ENCODE measurements at regions not wholly inside any gene's neighbourhood (a gene's known extent, or its start where the extent isn't known, plus 50 kb on each side); places are given as distances from the start of the nearest gene placed in this dataset.

GRCh38 chr2:7830616-7831015, 851.2 kb upstream of the ID2 start:
- H2AFZ ChIP-seq (ENCODE audit: low read depth, low read length): no peak overlapping the region
- H3K27ac ChIP-seq (ENCODE audit: low read length): no peak overlapping the region
- no peaks in the 10 kb centered on the region for H3K27me3 ChIP-seq (ENCODE audit: insufficient read depth, low read depth, low read length)
- no peaks in the 10 kb centered on the region for H3K79me2 ChIP-seq (replicated peaks; ENCODE audit: insufficient read depth, low read length)
- no peaks in the 10 kb centered on the region for H3F3A ChIP-seq (ENCODE audit: insufficient read depth, low read length, poor library complexity, severe bottlenecking)
- H3K36me3 ChIP-seq (ENCODE audit: insufficient read depth, low read length): no peaks in the 10 kb centered on the region
- no peak overlapping the region for H3K4me2 ChIP-seq (ENCODE audit: low read length)
- no peak overlapping the region for H3K4me3 ChIP-seq (ENCODE audit: low read length)
- H3K9me3 ChIP-seq (ENCODE audit: low read length): no peaks in the 10 kb centered on the region
- no peaks in the 10 kb centered on the region for H3K9me2 ChIP-seq (ENCODE audit: insufficient read depth, low read length)
- TF ChIP-seq TAF1 (IDR thresholded peaks at IDR 0.05; ENCODE audit: low read depth) (no peak), MXI1 (conservative IDR thresholded peaks at IDR 0.05; ENCODE audit: poor library complexity, severe bottlenecking) (no peak), RAD21 (conservative IDR thresholded peaks at IDR 0.05) (no peak), POLR2AphosphoS5 (IDR thresholded peaks at IDR 0.05) (no peak), EZH2 (IDR thresholded peaks at IDR 0.05; ENCODE audit: borderline replicate concordance, insufficient read depth, low read length, poor library complexity, severe bottlenecking) (no peak), SMC3 (conservative IDR thresholded peaks at IDR 0.05; ENCODE audit: poor library complexity) (no peak), CTCF (IDR thresholded peaks at IDR 0.05; ENCODE audit: poor library complexity, severe bottlenecking) (no peak)
- TF ChIP-seq, protein P1, sequence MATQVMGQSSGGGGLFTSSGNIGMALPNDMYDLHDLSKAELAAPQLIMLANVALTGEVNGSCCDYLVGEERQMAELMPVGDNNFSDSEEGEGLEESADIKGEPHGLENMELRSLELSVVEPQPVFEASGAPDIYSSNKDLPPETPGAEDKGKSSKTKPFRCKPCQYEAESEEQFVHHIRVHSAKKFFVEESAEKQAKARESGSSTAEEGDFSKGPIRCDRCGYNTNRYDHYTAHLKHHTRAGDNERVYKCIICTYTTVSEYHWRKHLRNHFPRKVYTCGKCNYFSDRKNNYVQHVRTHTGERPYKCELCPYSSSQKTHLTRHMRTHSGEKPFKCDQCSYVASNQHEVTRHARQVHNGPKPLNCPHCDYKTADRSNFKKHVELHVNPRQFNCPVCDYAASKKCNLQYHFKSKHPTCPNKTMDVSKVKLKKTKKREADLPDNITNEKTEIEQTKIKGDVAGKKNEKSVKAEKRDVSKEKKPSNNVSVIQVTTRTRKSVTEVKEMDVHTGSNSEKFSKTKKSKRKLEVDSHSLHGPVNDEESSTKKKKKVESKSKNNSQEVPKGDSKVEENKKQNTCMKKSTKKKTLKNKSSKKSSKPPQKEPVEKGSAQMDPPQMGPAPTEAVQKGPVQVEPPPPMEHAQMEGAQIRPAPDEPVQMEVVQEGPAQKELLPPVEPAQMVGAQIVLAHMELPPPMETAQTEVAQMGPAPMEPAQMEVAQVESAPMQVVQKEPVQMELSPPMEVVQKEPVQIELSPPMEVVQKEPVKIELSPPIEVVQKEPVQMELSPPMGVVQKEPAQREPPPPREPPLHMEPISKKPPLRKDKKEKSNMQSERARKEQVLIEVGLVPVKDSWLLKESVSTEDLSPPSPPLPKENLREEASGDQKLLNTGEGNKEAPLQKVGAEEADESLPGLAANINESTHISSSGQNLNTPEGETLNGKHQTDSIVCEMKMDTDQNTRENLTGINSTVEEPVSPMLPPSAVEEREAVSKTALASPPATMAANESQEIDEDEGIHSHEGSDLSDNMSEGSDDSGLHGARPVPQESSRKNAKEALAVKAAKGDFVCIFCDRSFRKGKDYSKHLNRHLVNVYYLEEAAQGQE (IDR thresholded peaks at IDR 0.05; ENCODE audit: borderline replicate concordance): no peak
- H4K20me1 ChIP-seq (ENCODE audit: insufficient read depth): no peaks in the 10 kb centered on the region
- H3K9ac ChIP-seq (ENCODE audit: low read length): no peak overlapping the region

DNA sequence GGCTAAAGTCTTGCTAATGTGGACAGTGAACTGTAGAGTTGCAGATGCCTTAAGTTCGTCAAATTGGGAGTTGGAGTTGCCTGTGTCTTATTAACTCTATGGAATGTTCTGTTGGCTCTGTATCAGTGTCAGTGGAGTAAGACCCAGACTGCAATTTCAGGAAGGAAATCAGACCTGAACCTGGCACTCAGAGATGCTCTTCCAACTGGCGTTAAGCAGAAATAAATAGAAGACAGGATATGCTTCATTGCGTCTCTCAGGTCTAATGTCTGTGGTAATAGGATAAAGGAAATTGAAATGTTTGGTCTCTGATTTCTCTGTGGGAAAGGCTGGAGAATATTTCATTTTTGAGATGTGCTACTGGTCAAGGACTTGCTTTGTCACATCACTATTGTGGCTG, 846.7 kb upstream of the ID2 start:
- no peaks in the 10 kb centered on the region for H3K27me3 ChIP-seq (ENCODE audit: insufficient read depth, low read depth, low read length)
- H4K20me1 ChIP-seq (ENCODE audit: insufficient read depth): no peaks in the 10 kb centered on the region
- H3K79me2 ChIP-seq (replicated peaks; ENCODE audit: insufficient read depth, low read length): no peaks in the 10 kb centered on the region
- no peaks in the 10 kb centered on the region for H3K36me3 ChIP-seq (ENCODE audit: insufficient read depth, low read length)
- no peaks in the 10 kb centered on the region for H3F3A ChIP-seq (ENCODE audit: insufficient read depth, low read length, poor library complexity, severe bottlenecking)
- H2AFZ ChIP-seq (ENCODE audit: low read depth, low read length): no peak overlapping the region
- H3K27ac ChIP-seq (ENCODE audit: low read length): no peak overlapping the region
- no peak overlapping the region for H3K4me3 ChIP-seq (ENCODE audit: low read length)
- TF ChIP-seq EZH2 (IDR thresholded peaks at IDR 0.05; ENCODE audit: borderline replicate concordance, insufficient read depth, low read length, poor library complexity, severe bottlenecking): no peak
- TF ChIP-seq TAF1 (IDR thresholded peaks at IDR 0.05; ENCODE audit: low read depth): no peak
- H3K9me3 ChIP-seq (ENCODE audit: low read length): no peaks in the 10 kb centered on the region
- no peak overlapping the region for H3K4me2 ChIP-seq (ENCODE audit: low read length)
- H3K9me2 ChIP-seq (ENCODE audit: insufficient read depth, low read length): no peaks in the 10 kb centered on the region
- no peak overlapping the region for H3K9ac ChIP-seq (ENCODE audit: low read length)

Measured in neural cell (in vitro differentiated cells).